A549 (cell line): ENCODE measurements at regions not wholly inside any gene's neighbourhood (a gene's known extent, or its start where the extent isn't known, plus 50 kb on each side); places are given as distances from the start of the nearest gene placed in this dataset.

ENCODE experiments used
- CTCF ChIP-seq: fragments of >200 bp; sonication (Bioruptor Twin); formaldehyde crosslinking; IDR thresholded peaks from 3 replicates; pipeline ENCODE4 v1.5.1; 2016
- EP300 ChIP-seq, 2 experiments: fragments of >200 bp; sonication (Bioruptor Twin); formaldehyde crosslinking; IDR thresholded peaks; 2 replicates in 1 of 2; 3 replicates in 1 of 2; pipeline ENCODE4 v1.6.1; 2016 to 2017
- KDM1A ChIP-seq: fragments of 200-600 bp; sonication (generic); IDR thresholded peaks from 2 replicates; pipeline ENCODE4 v1.6.1; 2016; ENCODE audit warnings: low read depth, mild to moderate bottlenecking
- KDM5A ChIP-seq: fragments of 200-600 bp; sonication (generic); IDR thresholded peaks from 2 replicates; pipeline ENCODE4 v1.6.1; 2016; ENCODE audit warnings: antibody characterized with exemption, mild to moderate bottlenecking
- MAX ChIP-seq: IDR thresholded peaks from 2 replicates; pipeline ENCODE4 v1.6.1; 2012
- NR3C1 ChIP-seq: fragments of >200 bp; sonication (Bioruptor Twin); formaldehyde crosslinking; IDR thresholded peaks from 3 replicates; pipeline ENCODE4 v1.6.1; 2017
- POLR2A ChIP-seq: IDR thresholded peaks from 2 replicates; pipeline ENCODE4 v1.6.1; 2012; ENCODE audit warnings: mild to moderate bottlenecking, low read length
- RFX5 ChIP-seq: fragments of 450-650 bp; IDR thresholded peaks from 2 replicates; pipeline ENCODE4 v1.7.1; 2014; ENCODE audit warnings: antibody characterized with exemption, mild to moderate bottlenecking, moderate library complexity

- TF ChIP-seq CTCF (no peak), KDM1A (no peak), KDM5A (no peak), NR3C1 (no peak), RFX5 (no peak), POLR2A (no peak), EP300 (IDR thresholded peaks at IDR 0.05) (no peak), MAX (no peak)
Observed at GRCh38 chr7:51446356-51446755, 129.7 kb upstream of the COBL start.
